ENCODE measurements at regions not wholly inside any gene's neighbourhood (a gene's known extent, or its start where the extent isn't known, plus 50 kb on each side); places are given as distances from the start of the nearest gene placed in this dataset.
"Not testable (repeated sequence)": the region's sequence is repeated elsewhere in the genome, so short reads cannot be mapped to it uniquely, and the experiment has no call there.

DNA sequence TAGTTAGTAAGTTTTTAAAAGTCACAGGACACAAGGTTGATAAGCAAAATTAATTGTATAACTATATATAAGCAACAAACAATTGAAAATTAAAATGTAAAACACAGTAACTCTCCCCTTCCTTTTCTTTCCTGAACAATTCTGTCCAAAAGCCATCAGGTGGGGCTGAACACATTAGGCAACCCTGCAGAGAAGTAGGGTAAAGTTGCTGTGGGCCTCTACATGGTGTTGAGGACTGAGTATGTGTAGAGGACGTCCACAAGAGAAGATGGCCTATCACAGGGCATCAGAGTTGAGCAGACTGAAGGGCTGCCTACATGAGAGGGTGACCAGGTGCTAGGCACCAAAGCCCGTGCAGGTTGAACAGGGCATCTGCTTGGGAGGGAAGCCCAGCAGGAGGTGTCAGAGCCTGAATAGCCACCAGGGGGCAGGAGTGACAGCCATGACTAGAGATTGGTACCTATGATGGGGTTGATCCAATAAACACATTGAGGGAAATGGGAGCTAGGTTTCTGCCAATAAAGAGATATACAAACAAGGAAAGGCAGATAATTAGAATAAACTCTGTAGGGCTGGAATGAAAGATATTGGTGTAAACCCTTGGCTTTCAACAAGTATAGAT lies 415.1 kb downstream of the NPIPA8 start:
- Mint-ChIP-seq H3K9me3 (no peaks in the 10 kb centered on the region), H3K4me1 (no peaks in the 10 kb centered on the region), H3K36me3 (no peaks in the 10 kb centered on the region), H3K27ac (no peak overlapping the region), H3K4me3 (no peak overlapping the region), H3K27me3 (peaks cover 4% of the 10 kb centered on the region)
- ATAC-seq (ENCODE audit: low read depth) (peak; percentile 54), DNase-seq (peak; percentile 57)
- POLR2A ChIA-PET, result no interaction called here

DNA sequence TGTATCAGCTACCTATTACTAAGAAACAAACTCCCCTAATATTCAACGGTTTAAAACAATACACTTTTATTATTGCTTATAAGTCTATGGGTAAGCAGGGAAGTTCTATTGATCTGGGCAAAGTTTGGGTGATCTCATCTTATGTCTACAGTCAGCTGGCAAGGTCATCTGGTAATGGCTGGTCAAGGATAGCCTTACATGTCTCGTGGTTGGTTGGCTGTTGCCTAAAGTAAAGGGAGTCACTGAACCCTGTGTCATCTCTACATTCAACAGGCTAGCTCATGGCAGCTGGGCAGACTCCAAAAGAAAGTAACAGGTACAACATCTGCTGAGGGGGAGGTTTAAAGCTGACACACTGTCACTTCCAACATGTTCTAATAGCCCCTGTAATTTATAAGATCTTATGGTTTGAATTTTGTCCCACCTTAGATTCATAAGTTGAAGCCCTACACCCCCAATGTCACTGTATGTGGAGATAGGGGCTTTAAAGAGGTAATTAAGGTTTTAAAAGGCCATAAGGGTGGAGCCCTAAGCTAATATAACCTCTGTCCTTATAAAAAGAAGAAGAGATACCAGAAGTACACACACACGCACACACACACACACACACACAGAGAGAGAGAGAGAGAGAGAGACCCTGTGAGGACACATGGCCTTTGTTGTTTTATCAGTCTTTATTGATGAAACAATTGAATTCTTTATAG lies 419.1 kb downstream of the NPIPA8 start:
- ATAC-seq (ENCODE audit: low read depth), result no peak
- POLR2A ChIA-PET, result no interaction called here
- Mint-ChIP-seq H3K36me3 (no peaks in the 10 kb centered on the region), H3K4me3 (no peak overlapping the region), H3K4me1 (no peaks in the 10 kb centered on the region), H3K9me3 (peaks cover 1% of the 10 kb centered on the region), H3K27ac (no peak overlapping the region), H3K27me3 (peaks cover 4% of the 10 kb centered on the region)
- no peak for DNase-seq

DNA sequence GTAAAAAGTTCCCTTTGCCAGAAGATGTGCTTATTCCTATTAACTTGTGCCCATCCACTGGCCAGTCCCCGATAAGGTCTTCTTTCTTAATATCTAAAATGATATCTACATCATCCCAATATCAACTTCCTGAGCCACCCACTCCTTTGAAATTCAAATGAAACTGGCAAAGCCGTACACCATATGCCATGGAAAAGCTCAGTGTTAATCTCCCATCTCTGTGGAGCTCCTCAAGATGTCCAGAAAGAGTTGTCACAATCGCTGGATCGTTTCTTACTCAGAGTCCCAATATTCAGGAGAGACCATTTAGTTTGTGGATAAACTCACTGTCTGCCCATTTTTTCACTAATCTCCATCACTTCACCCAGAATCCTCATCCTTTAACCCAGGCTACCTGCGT lies 420.7 kb downstream of the NPIPA8 start:
- H3K9me3 Mint-ChIP-seq, result peaks cover 4% of the 10 kb centered on the region

DNA sequence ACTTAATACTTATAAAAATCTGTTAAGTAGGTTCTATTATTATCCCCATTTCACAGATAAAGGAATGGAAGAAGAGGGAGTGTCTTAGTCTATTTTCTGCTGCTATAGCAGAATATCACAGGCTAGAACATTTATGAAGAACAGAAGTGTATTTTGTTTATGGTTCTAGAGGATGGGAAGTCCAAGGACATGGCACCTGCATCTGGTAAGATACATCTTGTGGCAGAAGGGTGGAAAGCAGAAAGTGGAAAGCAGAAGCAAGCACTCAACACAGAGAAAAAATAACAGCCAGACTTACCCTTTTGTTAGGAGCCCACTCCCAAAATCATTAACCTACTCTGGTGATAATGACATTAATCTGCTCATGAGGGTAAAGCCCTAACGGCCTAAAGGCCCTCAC lies 422.4 kb downstream of the NPIPA8 start:
- Mint-ChIP-seq H3K27me3 (peaks cover 3% of the 10 kb centered on the region), H3K36me3 (no peaks in the 10 kb centered on the region), H3K4me3 (no peak overlapping the region), H3K9me3 (peaks cover 4% of the 10 kb centered on the region), H3K4me1 (no peaks in the 10 kb centered on the region), H3K27ac (no peak overlapping the region)
- POLR2A ChIA-PET, result no interaction called here
- ATAC-seq (ENCODE audit: low read depth), result no peak
- DNase-seq, result no peak

More for the DNA sequence above, 420.7 kb downstream of the NPIPA8 start:
- Mint-ChIP-seq H3K27me3 (peaks cover 3% of the 10 kb centered on the region), H3K4me1 (no peaks in the 10 kb centered on the region), H3K27ac (no peak overlapping the region), H3K4me3 (no peak overlapping the region), H3K36me3 (no peaks in the 10 kb centered on the region)
- ATAC-seq (ENCODE audit: low read depth), result no peak
- DNase-seq, result no peak
- POLR2A ChIA-PET, result no interaction called here

DNA sequence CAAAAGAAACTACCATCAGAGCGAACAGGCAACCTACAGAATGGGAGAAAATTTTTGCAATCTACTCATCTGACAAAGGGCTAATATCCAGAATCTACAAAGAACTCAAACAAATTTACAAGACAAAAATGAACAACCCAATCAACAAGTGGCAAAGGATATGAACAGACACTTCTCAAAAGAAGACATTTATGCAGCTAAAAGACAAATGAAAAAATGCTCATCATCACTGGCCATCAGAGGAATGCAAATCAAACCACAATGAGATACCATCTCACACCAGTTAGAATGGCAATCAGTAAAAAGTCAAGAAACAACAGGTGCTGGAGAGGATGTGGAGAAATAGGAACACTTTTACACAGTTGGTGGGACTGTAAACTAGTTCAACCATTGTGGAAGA lies 425.0 kb downstream of the NPIPA8 start:
- H3K27me3 Mint-ChIP-seq; DNase-seq; H3K4me1 Mint-ChIP-seq; H3K36me3 Mint-ChIP-seq; ATAC-seq (ENCODE audit: low read depth); POLR2A ChIA-PET; H3K9me3 Mint-ChIP-seq; H3K4me3 Mint-ChIP-seq; H3K27ac Mint-ChIP-seq: not testable (repeated sequence)

DNA sequence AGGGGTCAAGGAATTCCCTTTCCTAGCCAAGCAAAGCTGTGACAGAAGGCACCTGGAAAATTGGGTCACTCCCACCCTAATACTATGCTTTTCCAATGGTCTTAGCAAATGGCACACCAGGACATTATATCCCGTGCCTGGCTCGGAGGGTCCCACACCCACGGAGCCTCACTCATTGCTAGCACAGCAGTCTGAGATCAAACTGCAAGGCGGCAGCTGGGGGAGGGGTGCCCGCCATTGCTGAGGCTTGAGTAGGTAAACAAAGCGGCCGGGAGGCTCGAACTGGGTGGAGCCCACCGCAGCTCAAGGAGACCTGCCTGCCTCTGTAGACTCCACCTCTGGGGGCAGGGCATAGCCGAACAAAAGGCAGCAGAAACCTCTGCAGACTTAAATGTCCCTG lies 429.9 kb downstream of the NPIPA8 start:
- H3K36me3 Mint-ChIP-seq; ATAC-seq (ENCODE audit: low read depth); H3K27ac Mint-ChIP-seq; POLR2A ChIA-PET; H3K27me3 Mint-ChIP-seq; H3K4me1 Mint-ChIP-seq; H3K4me3 Mint-ChIP-seq; H3K9me3 Mint-ChIP-seq; DNase-seq: not testable (repeated sequence)

DNA sequence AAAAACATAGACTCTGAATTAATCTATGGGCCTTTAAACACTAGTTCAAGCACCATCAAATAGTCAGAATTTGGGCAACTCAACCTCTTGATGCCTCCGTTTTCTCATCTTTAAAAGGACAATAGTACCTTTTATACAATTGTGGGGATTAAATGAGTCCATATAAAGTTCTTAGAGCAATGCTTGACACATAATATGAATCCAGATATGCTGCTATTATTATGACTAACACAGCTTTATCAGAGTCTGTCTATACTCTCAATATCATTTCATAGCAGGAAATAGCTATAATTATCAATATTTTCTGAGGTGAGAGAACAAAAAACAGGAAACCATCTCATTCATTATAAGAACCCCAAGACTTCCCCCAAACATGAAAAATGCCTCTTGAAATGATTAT lies 430.5 kb upstream of the XYLT1 start:
- H3K4me1 Mint-ChIP-seq, result no peaks in the 10 kb centered on the region
- no peak overlapping the region for H3K27ac Mint-ChIP-seq
- POLR2A ChIA-PET, result no interaction called here
- H3K27me3 Mint-ChIP-seq, result no peaks in the 10 kb centered on the region
- H3K4me3 Mint-ChIP-seq, result no peak overlapping the region
- peaks cover 1% of the 10 kb centered on the region for H3K9me3 Mint-ChIP-seq
- H3K36me3 Mint-ChIP-seq, result no peaks in the 10 kb centered on the region
- no peak for DNase-seq
- ATAC-seq (ENCODE audit: low read depth), result no peak

DNA sequence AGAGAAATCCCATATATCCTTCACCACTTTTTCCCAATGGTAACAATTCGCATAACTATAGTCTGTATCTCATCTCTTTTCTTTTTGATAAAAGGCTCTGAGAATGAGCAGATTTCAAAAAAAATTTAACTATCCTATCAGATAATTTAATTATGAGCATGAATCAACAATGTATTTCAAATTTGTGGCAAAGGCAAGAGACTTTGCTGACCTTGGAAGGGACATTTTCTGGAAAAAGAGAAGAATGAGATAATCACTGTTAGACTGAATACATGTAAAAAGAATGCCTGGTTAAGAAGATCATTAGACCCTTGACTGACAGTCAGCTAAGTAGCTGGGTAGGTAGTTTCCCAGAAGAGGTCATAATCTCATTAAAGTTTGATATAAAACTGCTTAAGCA lies 428.4 kb upstream of the XYLT1 start:
- no peak overlapping the region for H3K27ac Mint-ChIP-seq
- no peaks in the 10 kb centered on the region for H3K36me3 Mint-ChIP-seq
- POLR2A ChIA-PET, result no interaction called here
- H3K27me3 Mint-ChIP-seq, result peaks cover 2% of the 10 kb centered on the region
- no peaks in the 10 kb centered on the region for H3K4me1 Mint-ChIP-seq
- H3K4me3 Mint-ChIP-seq, result no peak overlapping the region
- ATAC-seq (ENCODE audit: low read depth) (no peak), DNase-seq (no peak)
- H3K9me3 Mint-ChIP-seq, result no peaks in the 10 kb centered on the region

DNA sequence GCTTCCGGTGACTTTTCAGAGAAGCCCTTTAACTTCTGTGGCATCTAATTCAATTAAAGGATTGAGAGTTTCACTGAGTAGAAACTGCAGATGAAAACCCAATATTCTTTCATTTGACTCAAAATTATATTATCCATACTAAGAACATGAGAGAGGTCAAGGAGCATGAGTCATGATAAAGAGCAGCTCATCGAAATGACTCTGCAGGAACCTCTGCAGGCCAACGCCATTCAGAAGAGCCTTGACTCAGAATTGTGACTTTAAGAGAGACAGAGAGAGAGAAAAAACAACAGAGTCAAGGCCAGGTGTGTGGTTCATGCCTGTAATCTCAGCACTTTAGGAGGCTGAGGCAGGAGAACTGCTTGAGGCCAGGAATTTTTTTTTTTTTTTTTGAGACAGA lies 417.2 kb upstream of the XYLT1 start:
- DNase-seq (no peak), ATAC-seq (ENCODE audit: low read depth) (no peak)
- Mint-ChIP-seq H3K36me3 (no peaks in the 10 kb centered on the region), H3K27ac (no peak overlapping the region), H3K4me3 (no peak overlapping the region), H3K9me3 (no peaks in the 10 kb centered on the region), H3K4me1 (no peaks in the 10 kb centered on the region), H3K27me3 (no peaks in the 10 kb centered on the region)
- POLR2A ChIA-PET, result no interaction called here

DNA sequence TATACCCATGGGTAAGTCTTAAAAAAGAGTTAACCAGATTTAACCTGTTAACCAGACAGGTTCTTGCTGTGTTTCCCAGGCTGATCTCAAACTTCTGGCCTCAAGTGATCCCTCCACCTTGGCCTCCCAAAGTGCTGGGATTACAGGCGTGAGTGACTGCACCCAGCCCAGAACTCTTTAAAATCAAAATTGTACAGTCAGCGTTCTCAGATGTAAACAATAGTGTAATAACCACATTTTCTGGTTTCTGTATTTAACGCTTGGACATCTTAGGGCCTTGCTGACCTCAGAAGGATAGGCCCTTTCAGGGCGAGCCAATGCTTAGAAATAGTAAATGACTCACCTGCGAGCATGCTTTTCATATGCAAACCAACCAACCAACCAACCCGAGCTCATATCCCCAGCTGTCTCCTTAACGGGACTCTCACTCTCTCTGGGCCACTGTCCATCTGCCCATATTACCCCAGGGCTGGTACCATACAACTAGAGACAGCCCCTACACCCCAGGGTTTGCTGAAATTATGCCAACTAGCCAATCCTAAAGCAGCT lies 415.0 kb upstream of the XYLT1 start:
- H3K27me3 Mint-ChIP-seq, result no peaks in the 10 kb centered on the region
- POLR2A ChIA-PET, result interaction anchor here (0.6 kb wide), 1 partner anchor 67 kb away, joined by 3 read pairs; no protein-coding TSS in a partner anchor
- no peak overlapping the region for H3K4me3 Mint-ChIP-seq
- no peaks in the 10 kb centered on the region for H3K9me3 Mint-ChIP-seq
- H3K27ac Mint-ChIP-seq, result no peak overlapping the region
- DNase-seq (no peak), ATAC-seq (ENCODE audit: low read depth) (no peak)
- H3K36me3 Mint-ChIP-seq, result no peaks in the 10 kb centered on the region
- H3K4me1 Mint-ChIP-seq, result no peaks in the 10 kb centered on the region

DNA sequence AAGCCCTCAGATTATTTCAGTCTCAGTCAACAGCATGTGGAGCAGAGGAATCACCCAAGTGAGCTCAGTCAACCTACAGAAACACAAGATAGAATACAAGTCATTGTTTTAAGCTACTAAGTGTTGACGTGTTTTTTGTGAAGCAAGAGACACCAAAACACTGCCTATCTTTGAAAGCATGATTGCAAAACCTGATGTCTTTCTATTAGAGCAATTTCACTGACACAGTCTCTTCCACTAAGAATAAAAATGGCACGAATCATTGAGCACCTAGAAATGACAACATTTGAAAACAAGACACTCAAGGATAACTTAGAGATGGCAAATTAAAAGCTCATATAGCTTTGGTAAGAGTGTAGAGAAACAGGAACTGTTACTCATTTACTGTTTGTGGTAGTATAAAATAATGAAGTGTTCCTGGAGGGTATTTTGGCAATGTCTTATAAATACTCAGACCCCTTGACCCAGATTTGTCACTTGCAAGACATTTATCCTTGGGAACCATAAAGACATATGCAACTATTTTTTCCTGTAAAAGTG lies 407.1 kb upstream of the XYLT1 start:
- H3K36me3 Mint-ChIP-seq, result no peaks in the 10 kb centered on the region
- H3K9me3 Mint-ChIP-seq, result no peaks in the 10 kb centered on the region
- DNase-seq, result no peak
- no peak overlapping the region for H3K4me3 Mint-ChIP-seq
- no peak for ATAC-seq (ENCODE audit: low read depth)
- H3K4me1 Mint-ChIP-seq, result no peaks in the 10 kb centered on the region
- POLR2A ChIA-PET, result no interaction called here
- H3K27ac Mint-ChIP-seq, result no peak overlapping the region
- peaks cover 4% of the 10 kb centered on the region for H3K27me3 Mint-ChIP-seq

DNA sequence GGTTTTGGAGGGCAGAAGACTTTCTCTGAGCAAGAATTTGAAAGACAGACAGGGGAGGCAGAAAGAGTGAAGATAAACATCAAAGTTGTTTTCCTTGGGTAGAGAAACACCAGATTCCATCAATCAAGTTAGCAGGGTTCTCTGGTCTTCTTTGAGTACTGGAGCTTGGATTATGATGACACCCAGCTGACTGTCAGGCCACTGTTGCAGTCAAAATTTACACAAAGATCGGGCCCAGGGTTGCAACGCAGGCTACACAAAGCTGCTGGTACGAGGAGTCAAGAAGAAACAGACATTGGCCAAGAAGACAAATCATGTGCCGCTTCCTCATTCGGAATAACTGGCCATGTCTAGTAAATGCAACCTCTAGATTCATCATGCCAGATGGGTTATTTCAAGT lies 396.2 kb upstream of the XYLT1 start:
- no peaks in the 10 kb centered on the region for H3K36me3 Mint-ChIP-seq
- DNase-seq (no peak), ATAC-seq (ENCODE audit: low read depth) (no peak)
- POLR2A ChIA-PET, result no interaction called here
- H3K27me3 Mint-ChIP-seq, result peaks cover 2% of the 10 kb centered on the region
- no peak overlapping the region for H3K27ac Mint-ChIP-seq
- no peaks in the 10 kb centered on the region for H3K9me3 Mint-ChIP-seq
- H3K4me1 Mint-ChIP-seq, result no peaks in the 10 kb centered on the region
- H3K4me3 Mint-ChIP-seq, result no peak overlapping the region

DNA sequence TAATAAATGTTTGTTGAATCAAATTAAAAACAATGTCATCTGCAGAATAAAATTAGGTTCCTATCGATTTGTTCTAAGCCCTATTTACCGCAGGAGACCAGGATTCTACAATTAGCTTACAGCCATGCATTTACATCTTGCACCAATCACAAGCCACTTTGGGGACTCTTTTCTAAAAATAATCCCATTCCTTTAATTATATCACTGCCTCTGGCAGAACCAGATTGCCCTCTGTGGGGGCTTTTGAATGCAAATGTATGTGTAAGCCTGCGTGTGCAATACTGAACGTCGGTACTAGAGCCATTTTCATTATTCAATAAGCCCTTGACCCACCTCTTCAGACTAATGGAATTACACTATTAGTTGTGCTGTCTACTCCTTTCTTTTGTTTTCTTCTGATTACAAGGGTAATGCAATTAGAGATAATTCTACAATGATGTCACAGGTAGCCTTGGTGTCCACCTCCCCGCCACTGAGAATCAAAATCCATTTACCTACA lies 391.3 kb upstream of the XYLT1 start:
- H3K27ac Mint-ChIP-seq, result no peak overlapping the region
- H3K4me1 Mint-ChIP-seq, result no peaks in the 10 kb centered on the region
- H3K9me3 Mint-ChIP-seq, result no peaks in the 10 kb centered on the region
- no peaks in the 10 kb centered on the region for H3K36me3 Mint-ChIP-seq
- POLR2A ChIA-PET, result no interaction called here
- DNase-seq (no peak), ATAC-seq (ENCODE audit: low read depth) (no peak)
- H3K4me3 Mint-ChIP-seq, result no peak overlapping the region
- H3K27me3 Mint-ChIP-seq, result peaks cover 2% of the 10 kb centered on the region

DNA sequence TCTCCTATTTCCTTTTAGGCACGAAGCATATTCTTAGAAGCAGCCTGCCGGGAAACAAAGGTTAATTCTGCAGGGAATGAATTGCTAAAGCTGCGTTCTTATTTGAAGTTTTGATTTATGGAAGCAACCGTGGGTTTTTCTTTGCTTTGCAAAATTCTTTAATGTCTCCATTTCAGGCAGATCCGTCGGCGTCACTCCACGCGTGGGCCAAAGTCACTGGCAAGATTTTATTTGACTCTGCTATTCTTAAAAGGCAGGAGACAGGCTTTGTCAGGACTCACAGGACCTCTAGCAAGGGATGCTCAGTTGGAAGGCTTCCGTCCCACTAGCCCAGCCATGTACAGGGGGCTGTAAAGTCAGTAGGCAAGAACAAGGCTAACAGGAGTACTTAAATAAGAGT lies 387.3 kb upstream of the XYLT1 start:
- peaks cover 2% of the 10 kb centered on the region for H3K9me3 Mint-ChIP-seq
- ATAC-seq (ENCODE audit: low read depth), result no peak
- H3K4me1 Mint-ChIP-seq, result no peaks in the 10 kb centered on the region
- no peaks in the 10 kb centered on the region for H3K36me3 Mint-ChIP-seq
- no peak for DNase-seq
- peaks cover 2% of the 10 kb centered on the region for H3K27me3 Mint-ChIP-seq
- POLR2A ChIA-PET, result no interaction called here
- no peak overlapping the region for H3K4me3 Mint-ChIP-seq
- no peak overlapping the region for H3K27ac Mint-ChIP-seq

All from activated naive CD8-positive, alpha-beta T cell treated with anti-CD3 and anti-CD28 coated beads, Interleukin-2, amount 10 ng/mL, durations not matched to agents 7 days and 5 days (primary cell).